ENCODE measurements at regions not wholly inside any gene's neighbourhood (a gene's known extent, or its start where the extent isn't known, plus 50 kb on each side); places are given as distances from the start of the nearest gene placed in this dataset.

GRCh38 chr20:22501566-22502344 lies 82.6 kb downstream of the FOXA2 start:
- Histone ChIP-seq H3K27me3 (ENCODE audit: control insufficient read depth, insufficient read depth, low read length) (no peaks in the 10 kb centered on the region), H3K9me3 (ENCODE audit: control insufficient read depth in 2 of 3, insufficient read depth in 1 of 3, low read length in 3 of 3) (no peaks in the 10 kb centered on the region), H3K27ac (ENCODE audit: low read depth in 2 of 2, low read length in 2 of 2) (no peak overlapping the region), H3K4me1 (ENCODE audit: control insufficient read depth in 2 of 3, insufficient read depth in 2 of 3, low read depth in 1 of 3, low read length in 3 of 3) (no peaks in the 10 kb centered on the region), H3K9ac (ENCODE audit: low read length in 3 of 3) (no peak overlapping the region), H3K36me3 (ENCODE audit: control insufficient read depth in 2 of 3, insufficient read depth in 3 of 3, low read length in 3 of 3) (no peaks in the 10 kb centered on the region), H3K4me3 (ENCODE audit: low read length in 3 of 3) (no peak overlapping the region)
- intact Hi-C loops (cut with DNase I): no loop called here
- TF ChIP-seq, protein P1, sequence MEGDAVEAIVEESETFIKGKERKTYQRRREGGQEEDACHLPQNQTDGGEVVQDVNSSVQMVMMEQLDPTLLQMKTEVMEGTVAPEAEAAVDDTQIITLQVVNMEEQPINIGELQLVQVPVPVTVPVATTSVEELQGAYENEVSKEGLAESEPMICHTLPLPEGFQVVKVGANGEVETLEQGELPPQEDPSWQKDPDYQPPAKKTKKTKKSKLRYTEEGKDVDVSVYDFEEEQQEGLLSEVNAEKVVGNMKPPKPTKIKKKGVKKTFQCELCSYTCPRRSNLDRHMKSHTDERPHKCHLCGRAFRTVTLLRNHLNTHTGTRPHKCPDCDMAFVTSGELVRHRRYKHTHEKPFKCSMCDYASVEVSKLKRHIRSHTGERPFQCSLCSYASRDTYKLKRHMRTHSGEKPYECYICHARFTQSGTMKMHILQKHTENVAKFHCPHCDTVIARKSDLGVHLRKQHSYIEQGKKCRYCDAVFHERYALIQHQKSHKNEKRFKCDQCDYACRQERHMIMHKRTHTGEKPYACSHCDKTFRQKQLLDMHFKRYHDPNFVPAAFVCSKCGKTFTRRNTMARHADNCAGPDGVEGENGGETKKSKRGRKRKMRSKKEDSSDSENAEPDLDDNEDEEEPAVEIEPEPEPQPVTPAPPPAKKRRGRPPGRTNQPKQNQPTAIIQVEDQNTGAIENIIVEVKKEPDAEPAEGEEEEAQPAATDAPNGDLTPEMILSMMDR (IDR thresholded peaks at IDR 0.05; ENCODE audit: borderline replicate concordance, extremely low read depth, insufficient read depth): no peak
- DNase-seq (no peak), FAIRE-seq (no peak)

DNA sequence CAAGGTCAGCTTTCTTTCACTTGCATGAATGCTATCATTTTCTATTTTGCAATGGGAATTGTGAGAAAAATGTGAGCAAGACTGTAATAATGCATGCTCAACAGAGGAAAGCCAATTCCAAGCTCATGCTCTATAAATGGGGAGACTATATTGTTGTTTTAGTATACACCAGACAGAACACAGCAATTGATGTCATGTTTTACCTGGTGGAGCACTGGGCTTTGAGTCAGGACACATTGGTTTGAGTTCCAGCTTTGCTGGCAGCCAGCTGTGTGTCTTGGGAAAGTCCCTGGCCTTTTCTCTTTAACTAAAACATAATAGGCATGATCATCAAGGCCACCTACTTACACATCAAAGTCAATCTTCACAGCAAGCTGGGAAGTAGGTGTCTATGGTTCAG lies 83.3 kb downstream of the FOXA2 start:
- Histone ChIP-seq H3K36me3 (ENCODE audit: control insufficient read depth in 2 of 3, insufficient read depth in 3 of 3, low read length in 3 of 3) (no peaks in the 10 kb centered on the region), H3K4me1 (ENCODE audit: control insufficient read depth in 2 of 3, insufficient read depth in 2 of 3, low read depth in 1 of 3, low read length in 3 of 3) (no peaks in the 10 kb centered on the region), H3K4me3 (ENCODE audit: low read length in 3 of 3) (no peak overlapping the region), H3K27me3 (ENCODE audit: control insufficient read depth, insufficient read depth, low read length) (no peaks in the 10 kb centered on the region), H3K9ac (ENCODE audit: low read length in 3 of 3) (no peak overlapping the region), H3K27ac (ENCODE audit: low read depth in 2 of 2, low read length in 2 of 2) (no peak overlapping the region), H3K9me3 (ENCODE audit: control insufficient read depth in 2 of 3, insufficient read depth in 1 of 3, low read length in 3 of 3) (no peaks in the 10 kb centered on the region)
- DNase-seq (no peak), FAIRE-seq (no peak)
- TF ChIP-seq, protein P1 (IDR thresholded peaks at IDR 0.05; ENCODE audit: borderline replicate concordance, extremely low read depth, insufficient read depth): no peak
- intact Hi-C loops (cut with DNase I): no loop called here

DNA sequence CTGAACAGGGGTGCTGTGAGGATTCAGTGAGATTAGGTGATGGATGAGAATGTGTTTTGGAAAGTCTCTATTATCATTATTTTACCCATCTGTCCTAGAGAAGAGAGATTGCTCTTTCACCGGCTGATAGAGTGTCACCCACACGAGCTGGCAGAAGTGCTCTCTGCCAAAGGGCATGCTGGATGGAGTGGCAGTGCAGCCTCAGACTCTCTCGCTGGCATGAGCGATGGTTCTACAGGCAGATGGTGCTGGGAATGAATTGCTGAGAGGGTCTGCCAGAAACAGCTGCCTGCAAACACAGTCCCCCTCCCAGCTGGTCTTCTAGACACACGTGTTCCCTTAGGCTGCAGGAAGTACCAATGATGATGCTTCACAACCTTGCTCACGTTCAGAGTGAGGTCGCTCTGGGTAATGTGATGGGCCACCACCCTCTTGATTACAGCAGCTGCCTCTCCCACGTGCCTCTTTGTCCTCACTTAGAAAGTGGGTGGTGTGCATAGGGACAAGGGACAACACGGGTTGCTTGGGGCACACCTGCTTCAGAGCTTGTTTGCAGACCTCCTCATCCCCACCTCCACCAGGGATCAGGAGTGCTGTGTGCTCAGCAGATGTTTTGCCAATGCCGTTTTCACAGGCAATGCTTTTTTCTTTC lies 84.7 kb downstream of the FOXA2 start:
- intact Hi-C loops (cut with DNase I): no loop called here
- no peak for DNase-seq

More for the DNA sequence above, 84.7 kb downstream of the FOXA2 start:
- no peaks in the 10 kb centered on the region for H3K9me3 ChIP-seq (ENCODE audit: control insufficient read depth in 2 of 3, insufficient read depth in 1 of 3, low read length in 3 of 3)
- H3K4me3 ChIP-seq (ENCODE audit: low read length in 3 of 3): no peak overlapping the region
- no peak for FAIRE-seq
- H3K27me3 ChIP-seq (ENCODE audit: control insufficient read depth, insufficient read depth, low read length): no peaks in the 10 kb centered on the region
- H3K4me1 ChIP-seq (ENCODE audit: control insufficient read depth in 2 of 3, insufficient read depth in 2 of 3, low read depth in 1 of 3, low read length in 3 of 3): no peaks in the 10 kb centered on the region
- H3K9ac ChIP-seq (ENCODE audit: low read length in 3 of 3): no peak overlapping the region
- TF ChIP-seq, protein P1 (IDR thresholded peaks at IDR 0.05; ENCODE audit: borderline replicate concordance, extremely low read depth, insufficient read depth): no peak
- H3K27ac ChIP-seq (ENCODE audit: low read depth in 2 of 2, low read length in 2 of 2): no peak overlapping the region
- H3K36me3 ChIP-seq (ENCODE audit: control insufficient read depth in 2 of 3, insufficient read depth in 3 of 3, low read length in 3 of 3): no peaks in the 10 kb centered on the region
